ENCODE measurements at regions not wholly inside any gene's neighbourhood (a gene's known extent, or its start where the extent isn't known, plus 50 kb on each side); places are given as distances from the start of the nearest gene placed in this dataset.

DNA sequence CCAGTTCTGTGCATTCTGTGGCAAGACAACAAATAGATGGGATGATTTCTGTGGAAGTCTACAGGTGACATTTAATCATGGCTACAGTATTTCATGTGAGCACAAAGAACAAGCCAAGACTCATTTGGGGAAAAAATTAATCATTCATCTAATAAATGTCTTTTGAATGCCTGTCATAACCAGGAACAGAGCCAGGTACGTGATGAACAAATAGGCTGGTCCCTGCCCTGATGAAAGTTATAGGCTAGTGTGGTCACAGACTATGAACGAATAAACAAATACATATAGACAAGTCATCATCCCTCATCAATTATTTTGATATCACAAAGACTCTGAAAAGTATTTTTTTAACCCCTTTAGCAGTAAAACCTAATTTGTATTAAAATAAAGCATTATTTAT is 226.4 kb upstream of the RRP15 start:
- no peaks in the 10 kb centered on the region for H3K4me1 ChIP-seq (ENCODE audit: control insufficient read depth in 5 of 5, insufficient read depth in 5 of 5, low read length in 5 of 5)
- no peaks in the 10 kb centered on the region for H3K27me3 ChIP-seq (ENCODE audit: control insufficient read depth in 5 of 5, insufficient read depth in 4 of 5, low read length in 5 of 5)
- H3K36me3 ChIP-seq (ENCODE audit: control insufficient read depth in 5 of 5, insufficient read depth in 5 of 5, low read length in 5 of 5) = no peaks in the 10 kb centered on the region
- H3K27ac ChIP-seq (ENCODE audit: low read depth, low read length) = no peak overlapping the region
- no peak overlapping the region for H3K9ac ChIP-seq (ENCODE audit: low read length in 5 of 5)
- H3K9me3 ChIP-seq (ENCODE audit: control insufficient read depth in 5 of 5, low read length in 5 of 5) = no peaks in the 10 kb centered on the region
- H3K4me3 ChIP-seq (ENCODE audit: low read depth in 1 of 5, low read length in 5 of 5) = no peak overlapping the region

DNA sequence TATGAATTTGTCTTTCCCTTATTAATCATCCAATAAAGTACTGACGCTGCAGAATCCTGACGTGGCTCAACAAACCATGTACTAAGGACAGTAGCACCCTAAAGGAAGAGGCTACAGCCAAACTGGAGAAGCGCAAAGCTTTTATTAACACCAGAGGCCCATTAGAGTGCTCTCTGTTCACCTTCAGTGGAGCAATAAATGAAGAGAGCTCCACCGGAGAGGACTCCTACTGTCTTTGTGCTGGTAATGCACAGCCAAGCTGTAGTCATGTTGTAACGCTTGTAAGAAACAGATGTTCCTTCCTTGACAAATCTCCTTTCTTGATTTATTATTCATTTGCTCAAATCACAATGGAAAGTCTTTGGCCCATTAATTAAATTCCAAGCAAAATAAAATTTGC is 220.7 kb upstream of the RRP15 start:
- H3K27ac ChIP-seq (ENCODE audit: low read depth, low read length) = no peak overlapping the region
- H3K4me1 ChIP-seq (ENCODE audit: control insufficient read depth in 5 of 5, insufficient read depth in 5 of 5, low read length in 5 of 5) = no peaks in the 10 kb centered on the region
- no peaks in the 10 kb centered on the region for H3K27me3 ChIP-seq (ENCODE audit: control insufficient read depth in 5 of 5, insufficient read depth in 4 of 5, low read length in 5 of 5)
- H3K36me3 ChIP-seq (ENCODE audit: control insufficient read depth in 5 of 5, insufficient read depth in 5 of 5, low read length in 5 of 5) = no peaks in the 10 kb centered on the region
- no peaks in the 10 kb centered on the region for H3K9me3 ChIP-seq (ENCODE audit: control insufficient read depth in 5 of 5, low read length in 5 of 5)
- H3K4me3 ChIP-seq (ENCODE audit: low read depth in 1 of 5, low read length in 5 of 5) = no peak overlapping the region
- no peak overlapping the region for H3K9ac ChIP-seq (ENCODE audit: low read length in 5 of 5)

DNA sequence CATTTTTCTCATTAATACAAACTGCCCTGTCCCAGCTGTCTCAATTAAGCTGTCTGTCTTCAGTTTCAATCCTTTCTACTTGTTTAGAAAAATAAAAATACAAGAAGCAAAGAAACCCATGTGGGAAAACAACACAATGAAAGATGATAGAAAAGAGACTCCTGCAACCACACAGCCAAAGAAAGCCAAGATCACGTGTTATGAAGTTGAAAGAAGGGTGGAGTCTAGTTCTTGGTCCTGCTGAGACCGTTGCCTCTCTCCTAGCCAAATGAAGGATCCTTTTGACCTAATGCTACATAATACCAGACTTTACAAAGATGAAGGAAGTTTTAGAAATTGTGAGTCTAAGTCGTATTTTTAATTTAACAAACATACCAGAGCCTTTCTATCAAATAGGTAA is 218.8 kb upstream of the RRP15 start:
- Histone ChIP-seq H3K4me3 (ENCODE audit: low read depth in 1 of 5, low read length in 5 of 5) (no peak overlapping the region), H3K36me3 (ENCODE audit: control insufficient read depth in 5 of 5, insufficient read depth in 5 of 5, low read length in 5 of 5) (no peaks in the 10 kb centered on the region), H3K9me3 (ENCODE audit: control insufficient read depth in 5 of 5, low read length in 5 of 5) (peaks cover 0 to 1% (median 0%) of the 10 kb centered on the region in 5 donors), H3K27ac (ENCODE audit: low read depth, low read length) (no peak overlapping the region), H3K4me1 (ENCODE audit: control insufficient read depth in 5 of 5, insufficient read depth in 5 of 5, low read length in 5 of 5) (no peaks in the 10 kb centered on the region), H3K27me3 (ENCODE audit: control insufficient read depth in 5 of 5, insufficient read depth in 4 of 5, low read length in 5 of 5) (no peaks in the 10 kb centered on the region), H3K9ac (ENCODE audit: low read length in 5 of 5) (no peak overlapping the region)

DNA sequence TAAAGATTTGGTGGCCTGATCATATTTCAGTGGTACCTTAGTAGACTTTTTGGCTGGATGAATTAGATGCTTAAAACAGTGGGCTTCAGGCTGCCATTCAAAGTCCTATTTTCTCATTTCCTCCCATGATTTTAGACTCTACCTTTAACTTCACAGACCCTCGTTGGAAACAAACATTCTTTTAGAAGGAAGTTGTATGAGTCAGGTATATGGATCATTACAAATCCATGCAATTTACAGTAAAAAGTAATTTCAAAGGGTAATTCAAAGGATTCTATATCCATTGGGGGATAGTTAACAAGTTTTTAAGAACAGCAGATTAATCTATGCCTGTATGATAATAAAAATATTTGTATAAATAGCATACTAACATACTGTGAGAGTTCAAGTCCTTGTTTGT is 216.9 kb upstream of the RRP15 start:
- no peak overlapping the region for H3K4me3 ChIP-seq (ENCODE audit: low read depth in 1 of 5, low read length in 5 of 5)
- H3K27ac ChIP-seq (ENCODE audit: low read depth, low read length) = no peak overlapping the region
- H3K27me3 ChIP-seq (ENCODE audit: control insufficient read depth in 5 of 5, insufficient read depth in 4 of 5, low read length in 5 of 5) = no peaks in the 10 kb centered on the region
- no peaks in the 10 kb centered on the region for H3K36me3 ChIP-seq (ENCODE audit: control insufficient read depth in 5 of 5, insufficient read depth in 5 of 5, low read length in 5 of 5)
- no peaks in the 10 kb centered on the region for H3K4me1 ChIP-seq (ENCODE audit: control insufficient read depth in 5 of 5, insufficient read depth in 5 of 5, low read length in 5 of 5)
- H3K9ac ChIP-seq (ENCODE audit: low read length in 5 of 5) = no peak overlapping the region
- peaks cover 0 to 3% (median 0%) of the 10 kb centered on the region in 5 donors for H3K9me3 ChIP-seq (ENCODE audit: control insufficient read depth in 5 of 5, low read length in 5 of 5)

DNA sequence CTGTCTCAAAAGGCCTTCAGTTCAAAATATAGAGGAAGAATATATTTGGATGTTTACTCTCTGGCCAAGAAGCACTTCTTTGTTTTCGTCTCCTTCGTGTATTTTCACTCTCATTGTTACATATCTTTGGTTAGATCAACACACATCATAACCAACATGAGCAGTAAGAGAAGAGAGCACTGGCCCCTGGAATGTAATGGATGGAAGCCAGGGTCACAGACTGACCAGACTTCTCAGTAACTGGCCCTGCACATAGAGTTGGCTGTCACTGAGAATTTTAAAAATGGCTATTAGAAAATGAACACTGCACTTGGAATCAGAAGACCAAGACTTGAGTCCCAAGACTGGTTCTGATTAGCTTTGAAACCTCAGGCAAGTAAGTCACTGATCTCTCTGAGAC is 215.9 kb upstream of the RRP15 start:
- Histone ChIP-seq H3K36me3 (ENCODE audit: control insufficient read depth in 5 of 5, insufficient read depth in 5 of 5, low read length in 5 of 5) (no peaks in the 10 kb centered on the region), H3K27me3 (ENCODE audit: control insufficient read depth in 5 of 5, insufficient read depth in 4 of 5, low read length in 5 of 5) (no peaks in the 10 kb centered on the region), H3K9me3 (ENCODE audit: control insufficient read depth in 5 of 5, low read length in 5 of 5) (peaks cover 0 to 3% (median 0%) of the 10 kb centered on the region in 5 donors), H3K4me3 (ENCODE audit: low read depth in 1 of 5, low read length in 5 of 5) (no peak overlapping the region), H3K27ac (ENCODE audit: low read depth, low read length) (no peak overlapping the region), H3K9ac (ENCODE audit: low read length in 5 of 5) (no peak overlapping the region), H3K4me1 (ENCODE audit: control insufficient read depth in 5 of 5, insufficient read depth in 5 of 5, low read length in 5 of 5) (no peaks in the 10 kb centered on the region)

DNA sequence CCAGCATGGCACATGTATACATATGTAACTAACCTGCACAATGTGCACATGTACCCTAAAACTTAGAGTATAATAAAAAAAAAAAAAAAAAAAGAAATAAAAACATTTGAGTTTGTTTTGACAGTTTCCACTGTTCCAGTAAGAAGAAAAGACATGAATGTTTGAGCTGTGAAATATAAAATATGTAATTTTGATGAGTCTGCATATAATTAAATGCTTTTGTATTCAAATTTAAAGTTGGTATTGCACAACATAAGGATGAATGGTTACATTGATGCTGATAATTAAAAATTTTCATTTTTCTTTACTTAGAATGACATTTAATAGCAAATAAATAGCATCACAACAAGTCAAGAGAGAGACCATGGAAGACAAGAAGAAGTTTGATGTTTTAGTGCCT is 212.0 kb upstream of the RRP15 start:
- Histone ChIP-seq H3K27me3 (ENCODE audit: control insufficient read depth in 5 of 5, insufficient read depth in 4 of 5, low read length in 5 of 5) (no peaks in the 10 kb centered on the region), H3K27ac (ENCODE audit: low read depth, low read length) (no peak overlapping the region), H3K4me1 (ENCODE audit: control insufficient read depth in 5 of 5, insufficient read depth in 5 of 5, low read length in 5 of 5) (no peaks in the 10 kb centered on the region), H3K9me3 (ENCODE audit: control insufficient read depth in 5 of 5, low read length in 5 of 5) (peaks cover 0 to 3% (median 0%) of the 10 kb centered on the region in 5 donors), H3K4me3 (ENCODE audit: low read depth in 1 of 5, low read length in 5 of 5) (no peak overlapping the region), H3K36me3 (ENCODE audit: control insufficient read depth in 5 of 5, insufficient read depth in 5 of 5, low read length in 5 of 5) (no peaks in the 10 kb centered on the region), H3K9ac (ENCODE audit: low read length in 5 of 5) (no peak overlapping the region)

DNA sequence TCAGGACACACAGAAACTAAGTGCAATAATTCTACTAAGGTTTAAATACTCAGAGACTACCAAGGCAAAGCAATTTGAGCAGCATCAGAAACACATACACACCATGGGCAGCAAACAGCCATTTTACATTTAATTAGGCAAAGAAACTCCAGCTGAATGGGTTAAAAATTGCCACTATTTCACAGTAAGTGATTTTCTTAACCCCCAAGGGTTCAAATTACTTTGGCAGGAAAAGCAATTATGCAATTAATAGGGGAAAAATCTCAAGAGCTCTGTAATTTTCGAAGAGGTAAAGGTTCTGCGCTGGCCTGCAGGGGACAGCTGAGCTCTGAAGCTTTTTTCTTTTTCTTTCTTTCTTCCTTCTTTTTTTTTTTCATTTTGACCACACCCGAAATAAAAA is 206.2 kb upstream of the RRP15 start:
- Histone ChIP-seq H3K27me3 (ENCODE audit: control insufficient read depth in 5 of 5, insufficient read depth in 4 of 5, low read length in 5 of 5) (no peaks in the 10 kb centered on the region), H3K9me3 (ENCODE audit: control insufficient read depth in 5 of 5, low read length in 5 of 5) (no peaks in the 10 kb centered on the region), H3K4me3 (ENCODE audit: low read depth in 1 of 5, low read length in 5 of 5) (no peak overlapping the region), H3K36me3 (ENCODE audit: control insufficient read depth in 5 of 5, insufficient read depth in 5 of 5, low read length in 5 of 5) (no peaks in the 10 kb centered on the region), H3K4me1 (ENCODE audit: control insufficient read depth in 5 of 5, insufficient read depth in 5 of 5, low read length in 5 of 5) (no peaks in the 10 kb centered on the region), H3K9ac (ENCODE audit: low read length in 5 of 5) (no peak overlapping the region), H3K27ac (ENCODE audit: low read depth, low read length) (no peak overlapping the region)

DNA sequence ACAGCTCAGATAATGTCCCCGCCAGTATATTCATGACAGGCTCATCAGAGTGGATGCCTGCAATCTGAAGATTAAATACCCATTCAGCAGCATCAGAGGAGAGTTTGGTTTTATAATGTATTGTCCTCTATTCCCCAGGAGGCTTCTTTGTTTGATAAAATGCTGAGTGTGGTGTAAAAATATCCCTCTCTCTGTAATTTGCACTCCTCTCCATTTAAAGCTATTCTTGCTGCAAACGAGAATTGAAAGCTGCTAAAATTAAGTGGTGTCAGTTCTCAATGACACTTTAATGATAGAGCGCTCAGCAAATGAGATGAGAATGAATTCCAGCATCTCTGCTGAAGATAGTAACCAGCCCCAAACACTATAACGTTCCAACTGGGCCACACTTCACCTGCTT is 205.7 kb upstream of the RRP15 start:
- Histone ChIP-seq H3K9me3 (ENCODE audit: control insufficient read depth in 5 of 5, low read length in 5 of 5) (no peaks in the 10 kb centered on the region), H3K27me3 (ENCODE audit: control insufficient read depth in 5 of 5, insufficient read depth in 4 of 5, low read length in 5 of 5) (no peaks in the 10 kb centered on the region), H3K36me3 (ENCODE audit: control insufficient read depth in 5 of 5, insufficient read depth in 5 of 5, low read length in 5 of 5) (no peaks in the 10 kb centered on the region), H3K4me1 (ENCODE audit: control insufficient read depth in 5 of 5, insufficient read depth in 5 of 5, low read length in 5 of 5) (no peaks in the 10 kb centered on the region), H3K27ac (ENCODE audit: low read depth, low read length) (no peak overlapping the region), H3K4me3 (ENCODE audit: low read depth in 1 of 5, low read length in 5 of 5) (no peak overlapping the region), H3K9ac (ENCODE audit: low read length in 5 of 5) (no peak overlapping the region)

DNA sequence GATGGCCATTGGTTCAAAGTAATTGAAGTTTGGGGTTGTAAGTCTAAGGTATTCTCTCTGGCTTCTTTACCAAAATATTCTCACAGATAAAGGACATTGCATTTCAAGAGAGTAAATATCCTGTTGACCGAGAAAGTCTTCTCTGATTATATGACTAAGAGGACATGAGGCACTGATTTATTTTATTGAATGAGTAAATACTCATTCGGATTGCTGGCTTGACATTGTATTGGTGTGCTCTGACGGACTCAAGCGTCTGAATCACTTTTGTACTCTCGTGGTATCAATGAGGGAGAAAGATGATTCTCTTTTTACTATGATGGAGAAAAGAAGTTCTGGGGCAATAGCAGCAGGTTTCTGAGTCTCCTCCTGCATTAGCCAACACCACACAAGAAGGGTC is 205.3 kb upstream of the RRP15 start:
- Histone ChIP-seq H3K27me3 (ENCODE audit: control insufficient read depth in 5 of 5, insufficient read depth in 4 of 5, low read length in 5 of 5) (no peaks in the 10 kb centered on the region), H3K9me3 (ENCODE audit: control insufficient read depth in 5 of 5, low read length in 5 of 5) (no peaks in the 10 kb centered on the region), H3K4me1 (ENCODE audit: control insufficient read depth in 5 of 5, insufficient read depth in 5 of 5, low read length in 5 of 5) (no peaks in the 10 kb centered on the region), H3K36me3 (ENCODE audit: control insufficient read depth in 5 of 5, insufficient read depth in 5 of 5, low read length in 5 of 5) (no peaks in the 10 kb centered on the region), H3K4me3 (ENCODE audit: low read depth in 1 of 5, low read length in 5 of 5) (no peak overlapping the region), H3K9ac (ENCODE audit: low read length in 5 of 5) (no peak overlapping the region), H3K27ac (ENCODE audit: low read depth, low read length) (no peak overlapping the region)

DNA sequence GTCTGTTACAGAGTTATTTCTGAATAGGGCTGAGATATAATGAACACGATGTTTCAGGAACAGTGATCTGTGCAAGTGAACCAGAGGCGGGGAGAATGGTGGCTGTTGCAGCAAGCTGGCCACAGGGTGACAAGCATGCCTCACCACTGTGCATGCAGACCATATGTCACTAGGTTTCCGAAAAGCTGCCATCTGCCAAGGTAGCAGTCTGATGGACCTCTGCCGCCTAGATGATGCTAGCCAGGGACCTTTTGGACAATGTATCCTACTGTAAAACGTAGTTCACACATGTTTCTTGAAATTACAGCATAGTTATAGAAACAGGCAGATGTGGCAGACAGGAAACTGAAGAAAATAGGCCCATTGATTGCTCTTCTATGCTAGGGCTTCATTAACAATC is 204.2 kb upstream of the RRP15 start:
- H3K4me1 ChIP-seq (ENCODE audit: control insufficient read depth in 5 of 5, insufficient read depth in 5 of 5, low read length in 5 of 5) = no peaks in the 10 kb centered on the region
- H3K4me3 ChIP-seq (ENCODE audit: low read depth in 1 of 5, low read length in 5 of 5) = no peak overlapping the region
- H3K36me3 ChIP-seq (ENCODE audit: control insufficient read depth in 5 of 5, insufficient read depth in 5 of 5, low read length in 5 of 5) = no peaks in the 10 kb centered on the region
- no peak overlapping the region for H3K27ac ChIP-seq (ENCODE audit: low read depth, low read length)
- no peak overlapping the region for H3K9ac ChIP-seq (ENCODE audit: low read length in 5 of 5)
- peaks cover 0 to 3% (median 0%) of the 10 kb centered on the region in 5 donors for H3K27me3 ChIP-seq (ENCODE audit: control insufficient read depth in 5 of 5, insufficient read depth in 4 of 5, low read length in 5 of 5)
- no peaks in the 10 kb centered on the region for H3K9me3 ChIP-seq (ENCODE audit: control insufficient read depth in 5 of 5, low read length in 5 of 5)

DNA sequence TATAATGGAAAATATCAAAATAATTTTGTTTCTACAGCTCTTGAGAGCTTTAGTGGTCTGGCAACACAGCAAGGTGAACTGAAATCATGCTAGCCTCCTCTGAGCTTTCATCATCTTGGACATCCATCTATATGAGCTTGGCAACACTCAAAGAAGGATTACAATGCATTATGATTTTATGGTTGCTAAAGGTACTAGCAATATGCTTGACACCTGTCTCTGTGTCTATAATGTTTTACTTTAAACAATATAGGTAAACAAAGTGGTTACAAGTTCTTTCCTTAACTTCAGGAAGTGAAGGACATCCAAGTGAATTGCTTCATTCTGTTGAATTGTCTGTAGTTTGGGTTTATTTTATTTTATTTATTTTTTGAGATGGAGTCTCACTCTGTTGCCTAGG is 203.7 kb upstream of the RRP15 start:
- no peaks in the 10 kb centered on the region for H3K4me1 ChIP-seq (ENCODE audit: control insufficient read depth in 5 of 5, insufficient read depth in 5 of 5, low read length in 5 of 5)
- H3K27ac ChIP-seq (ENCODE audit: low read depth, low read length) = no peak overlapping the region
- no peak overlapping the region for H3K9ac ChIP-seq (ENCODE audit: low read length in 5 of 5)
- H3K36me3 ChIP-seq (ENCODE audit: control insufficient read depth in 5 of 5, insufficient read depth in 5 of 5, low read length in 5 of 5) = no peaks in the 10 kb centered on the region
- H3K9me3 ChIP-seq (ENCODE audit: control insufficient read depth in 5 of 5, low read length in 5 of 5) = no peaks in the 10 kb centered on the region
- no peak overlapping the region for H3K4me3 ChIP-seq (ENCODE audit: low read depth in 1 of 5, low read length in 5 of 5)
- H3K27me3 ChIP-seq (ENCODE audit: control insufficient read depth in 5 of 5, insufficient read depth in 4 of 5, low read length in 5 of 5) = peaks cover 0 to 3% (median 0%) of the 10 kb centered on the region in 5 donors
